ENCODE measurements at regions not wholly inside any gene's neighbourhood (a gene's known extent, or its start where the extent isn't known, plus 50 kb on each side); places are given as distances from the start of the nearest gene placed in this dataset.

DNA sequence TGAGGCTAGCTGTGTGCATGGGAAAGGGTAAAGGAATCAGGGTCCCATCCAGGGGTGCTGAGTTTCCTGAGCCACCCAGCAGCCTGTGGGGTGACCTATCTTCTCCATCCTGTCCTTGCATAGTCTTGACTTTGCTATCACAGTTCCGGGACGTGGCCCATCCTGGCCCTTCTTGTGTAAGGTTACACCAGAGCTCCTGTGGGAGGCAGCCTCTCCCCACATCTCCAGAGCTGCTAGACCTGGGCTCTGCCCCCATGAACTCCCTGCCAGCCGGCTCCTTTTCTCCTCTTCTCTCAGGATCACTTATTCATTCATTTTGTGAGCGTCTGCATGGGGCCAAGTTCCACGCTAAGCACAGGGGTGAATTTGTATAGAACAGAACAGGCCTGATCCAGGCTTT is 238.9 kb downstream of the TSHZ3 start:
- TF ChIP-seq LEF1 (IDR thresholded peaks at IDR 0.05; ENCODE audit: borderline replicate concordance) = no peak
- TF ChIP-seq L3MBTL2 (conservative IDR thresholded peaks at IDR 0.05) = no peak
- TF ChIP-seq HDGF (IDR thresholded peaks at IDR 0.05; ENCODE audit: borderline replicate concordance) = no peak
- TF ChIP-seq CTBP1 (IDR thresholded peaks at IDR 0.05; ENCODE audit: borderline replicate concordance) = no peak
- DNase-seq (ENCODE audit: extremely low spot score) = no peak

DNA sequence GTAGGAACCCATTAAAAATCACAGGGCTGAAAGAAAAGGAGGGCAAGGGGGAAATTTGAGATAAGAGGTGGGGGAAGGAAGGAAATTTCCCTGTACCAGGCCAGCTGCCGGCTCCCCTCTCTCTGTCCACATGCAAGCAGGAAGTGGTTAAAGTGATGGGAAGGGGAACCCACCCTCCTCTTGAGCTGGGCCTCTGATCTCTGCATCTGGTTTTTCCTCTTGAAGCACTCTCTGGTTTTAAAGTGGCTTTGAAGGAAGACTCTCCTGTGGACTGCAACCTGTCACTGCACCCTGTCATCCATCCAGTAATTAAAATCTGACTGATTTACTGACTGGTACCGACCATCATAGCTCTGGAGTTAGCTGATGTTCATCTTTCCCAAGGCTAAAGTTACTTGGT is 239.6 kb downstream of the TSHZ3 start:
- POLR2A ChIA-PET = no interaction called here
- DNase-seq (ENCODE audit: extremely low spot score) = no peak
- CTCF ChIA-PET = interaction anchor here (0.6 kb wide), 1 partner anchor 1115 kb away, joined by 3 read pairs; no protein-coding TSS in a partner anchor
- TF ChIP-seq, protein P1, sequence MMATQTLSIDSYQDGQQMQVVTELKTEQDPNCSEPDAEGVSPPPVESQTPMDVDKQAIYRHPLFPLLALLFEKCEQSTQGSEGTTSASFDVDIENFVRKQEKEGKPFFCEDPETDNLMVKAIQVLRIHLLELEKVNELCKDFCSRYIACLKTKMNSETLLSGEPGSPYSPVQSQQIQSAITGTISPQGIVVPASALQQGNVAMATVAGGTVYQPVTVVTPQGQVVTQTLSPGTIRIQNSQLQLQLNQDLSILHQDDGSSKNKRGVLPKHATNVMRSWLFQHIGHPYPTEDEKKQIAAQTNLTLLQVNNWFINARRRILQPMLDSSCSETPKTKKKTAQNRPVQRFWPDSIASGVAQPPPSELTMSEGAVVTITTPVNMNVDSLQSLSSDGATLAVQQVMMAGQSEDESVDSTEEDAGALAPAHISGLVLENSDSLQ (IDR thresholded peaks at IDR 0.05) = no peak
- TF ChIP-seq LEF1 (IDR thresholded peaks at IDR 0.05; ENCODE audit: borderline replicate concordance) = no peak
- TF ChIP-seq BHLHE40 (IDR thresholded peaks at IDR 0.05; ENCODE audit: borderline replicate concordance) = no peak
- no peak for TF ChIP-seq CTBP1 (IDR thresholded peaks at IDR 0.05; ENCODE audit: borderline replicate concordance)
- TF ChIP-seq L3MBTL2 (conservative IDR thresholded peaks at IDR 0.05) = no peak
- no peak for TF ChIP-seq ZNF384 (IDR thresholded peaks at IDR 0.05)
- no peak for TF ChIP-seq FOXK2 (IDR thresholded peaks at IDR 0.05)
- no peak for TF ChIP-seq FOXA1 (IDR thresholded peaks at IDR 0.05)
- TF ChIP-seq ARNT (IDR thresholded peaks at IDR 0.05) = no peak
- no peak for TF ChIP-seq ELF4 (IDR thresholded peaks at IDR 0.05)

More for the DNA sequence above, 238.9 kb downstream of the TSHZ3 start:
- ChIA-PET CTCF (no interaction called here), POLR2A (no interaction called here)

DNA sequence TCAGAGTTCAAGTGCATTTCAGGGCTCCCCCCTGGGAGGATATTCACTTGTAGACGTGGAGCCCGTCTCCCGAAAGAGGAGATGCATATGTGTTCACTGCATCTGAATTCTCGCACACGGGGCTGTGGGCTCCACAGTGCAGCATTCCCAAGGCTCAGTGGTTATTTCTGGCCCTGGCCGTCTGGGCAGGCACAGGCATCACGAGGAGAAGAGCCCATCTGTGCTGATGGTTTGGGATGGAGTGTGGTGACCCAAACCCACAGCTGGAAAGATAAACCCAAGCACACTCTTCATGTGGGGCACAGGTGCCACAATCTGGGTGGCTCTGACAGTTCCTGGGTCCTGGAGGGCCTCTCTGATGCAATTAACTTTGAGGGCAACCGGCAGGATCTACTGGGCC is 242.1 kb downstream of the TSHZ3 start:
- no peak for DNase-seq (ENCODE audit: extremely low spot score)
- POLR2A ChIA-PET = no interaction called here
- CTCF ChIA-PET = no interaction called here
- TF ChIP-seq LEF1 (IDR thresholded peaks at IDR 0.05; ENCODE audit: borderline replicate concordance) = no peak
- TF ChIP-seq HDGF (IDR thresholded peaks at IDR 0.05; ENCODE audit: borderline replicate concordance) = no peak
- TF ChIP-seq SUZ12 (IDR thresholded peaks at IDR 0.05) = no peak

DNA sequence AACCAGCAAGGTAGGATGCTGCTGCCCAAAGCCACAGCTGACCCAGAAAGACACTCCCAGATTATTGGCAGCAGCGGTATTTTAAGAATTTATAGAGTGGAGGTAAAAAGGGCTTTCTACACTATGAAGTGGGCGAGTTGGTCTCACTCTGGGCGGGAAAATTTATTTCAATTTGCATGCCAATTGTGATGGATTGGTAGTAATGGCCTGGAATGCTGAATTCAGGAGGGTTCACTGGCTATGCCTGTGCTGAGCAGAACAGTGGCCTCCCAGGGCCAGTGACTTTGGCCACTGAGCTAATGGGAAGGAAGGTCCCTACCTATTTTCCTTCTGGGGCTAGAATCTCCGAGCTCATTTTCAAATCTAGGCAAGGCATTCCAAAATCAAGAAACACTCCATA is 243.5 kb downstream of the TSHZ3 start:
- ChIA-PET POLR2A (no interaction called here), CTCF (no interaction called here)
- no peak for DNase-seq (ENCODE audit: extremely low spot score)
- TF ChIP-seq ZNF384 (IDR thresholded peaks at IDR 0.05) (no peak), CTBP1 (IDR thresholded peaks at IDR 0.05; ENCODE audit: borderline replicate concordance) (no peak)
- TF ChIP-seq, protein P1 (IDR thresholded peaks at IDR 0.05) = no peak

DNA sequence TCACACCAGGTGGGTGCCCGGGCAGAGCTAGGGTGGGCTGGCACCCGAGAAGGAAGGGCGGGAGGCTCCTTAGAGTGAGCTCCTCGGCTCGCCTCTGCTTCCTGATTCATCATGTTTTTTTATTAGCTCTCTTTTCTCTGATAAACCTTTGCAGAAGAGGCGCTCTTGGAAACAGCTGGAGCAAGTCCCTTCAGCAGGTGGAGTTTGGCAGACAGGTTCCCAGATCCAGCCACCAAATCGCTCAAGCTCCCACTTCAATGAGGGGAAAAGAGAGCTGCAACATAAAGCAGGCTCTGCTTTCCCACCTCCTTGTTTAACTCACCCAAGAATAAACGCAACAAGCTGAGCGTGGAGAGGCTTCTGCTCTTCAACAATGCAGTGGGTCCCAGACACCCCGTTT is 244.8 kb downstream of the TSHZ3 start:
- CTCF ChIA-PET = no interaction called here
- DNase-seq (ENCODE audit: extremely low spot score) = no peak
- TF ChIP-seq FOXK2 (IDR thresholded peaks at IDR 0.05) (no peak), L3MBTL2 (conservative IDR thresholded peaks at IDR 0.05) (no peak), ZNF384 (IDR thresholded peaks at IDR 0.05) (no peak), BHLHE40 (IDR thresholded peaks at IDR 0.05; ENCODE audit: borderline replicate concordance) (no peak), ARNT (IDR thresholded peaks at IDR 0.05) (no peak), HDGF (IDR thresholded peaks at IDR 0.05; ENCODE audit: borderline replicate concordance) (no peak)
- TF ChIP-seq, protein P1 (IDR thresholded peaks at IDR 0.05) = no peak
- POLR2A ChIA-PET = no interaction called here

DNA sequence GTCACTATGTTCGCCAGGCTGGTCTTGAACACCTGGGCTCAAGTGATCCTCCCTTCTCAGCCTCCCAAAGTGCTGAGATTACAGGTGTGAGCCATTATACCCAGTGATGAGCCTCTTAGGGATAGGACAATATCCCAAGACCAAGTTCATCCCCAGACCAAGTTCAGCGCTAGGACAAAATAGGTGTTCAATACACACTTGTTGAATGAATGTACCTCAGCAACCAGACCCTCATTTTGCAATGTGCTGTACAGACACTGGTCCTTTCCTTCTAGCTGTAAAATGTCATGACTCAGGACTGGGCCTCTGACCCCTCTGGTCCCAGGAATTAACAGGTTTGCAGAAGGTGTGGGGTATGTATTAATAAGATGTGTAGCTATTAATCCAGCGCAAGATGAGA is 246.0 kb downstream of the TSHZ3 start:
- DNase-seq (ENCODE audit: extremely low spot score) = no peak
- ChIA-PET CTCF (no interaction called here), POLR2A (no interaction called here)
- no peak for TF ChIP-seq FOXA1 (IDR thresholded peaks at IDR 0.05)
- no peak for TF ChIP-seq FOXK2 (IDR thresholded peaks at IDR 0.05)
- TF ChIP-seq FOXM1 (IDR thresholded peaks at IDR 0.05; ENCODE audit: borderline replicate concordance) = no peak
- TF ChIP-seq ARNT (IDR thresholded peaks at IDR 0.05) = no peak
- no peak for TF ChIP-seq HDGF (IDR thresholded peaks at IDR 0.05; ENCODE audit: borderline replicate concordance)
- no peak for TF ChIP-seq LEF1 (IDR thresholded peaks at IDR 0.05; ENCODE audit: borderline replicate concordance)
- TF ChIP-seq CTBP1 (IDR thresholded peaks at IDR 0.05; ENCODE audit: borderline replicate concordance) = no peak
- no peak for TF ChIP-seq SUZ12 (IDR thresholded peaks at IDR 0.05)
- TF ChIP-seq NFRKB (IDR thresholded peaks at IDR 0.05) = no peak
- TF ChIP-seq BHLHE40 (IDR thresholded peaks at IDR 0.05; ENCODE audit: borderline replicate concordance) = no peak
- no peak for TF ChIP-seq ELF4 (IDR thresholded peaks at IDR 0.05)
- TF ChIP-seq SP1 (IDR thresholded peaks at IDR 0.05) = no peak
- TF ChIP-seq L3MBTL2 (conservative IDR thresholded peaks at IDR 0.05) = no peak
- no peak for TF ChIP-seq TARDBP (IDR thresholded peaks at IDR 0.05)
- TF ChIP-seq, protein P1 (IDR thresholded peaks at IDR 0.05) = no peak

DNA sequence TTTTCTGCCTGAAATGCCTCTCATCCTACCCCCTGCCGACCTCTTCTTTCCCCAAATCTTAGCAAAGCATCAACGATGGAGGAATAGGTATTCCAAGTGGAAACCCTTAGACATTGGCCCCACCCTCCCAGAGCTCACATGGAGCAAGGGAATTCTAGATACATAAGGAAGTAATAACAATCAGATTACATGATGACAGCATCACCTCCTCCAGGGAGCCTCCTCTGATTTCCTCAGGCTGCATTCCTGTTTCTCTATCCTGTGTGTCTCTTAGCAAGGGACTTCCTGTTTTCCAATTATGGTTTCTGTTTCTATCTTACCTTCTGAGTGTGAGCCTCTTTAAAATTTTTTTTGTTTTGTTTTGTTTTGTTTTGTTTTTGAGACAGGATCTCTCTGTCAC is 246.6 kb downstream of the TSHZ3 start:
- ChIA-PET CTCF (no interaction called here), POLR2A (no interaction called here)
- no peak for DNase-seq (ENCODE audit: extremely low spot score)
- TF ChIP-seq TARDBP (IDR thresholded peaks at IDR 0.05) = no peak
- TF ChIP-seq NFRKB (IDR thresholded peaks at IDR 0.05) = no peak
- TF ChIP-seq SUZ12 (IDR thresholded peaks at IDR 0.05) = no peak
- TF ChIP-seq ZNF384 (IDR thresholded peaks at IDR 0.05) = no peak
- no peak for TF ChIP-seq SP1 (IDR thresholded peaks at IDR 0.05)
- TF ChIP-seq CTBP1 (IDR thresholded peaks at IDR 0.05; ENCODE audit: borderline replicate concordance) = no peak
- TF ChIP-seq FOXA1 (IDR thresholded peaks at IDR 0.05) = no peak
- TF ChIP-seq LEF1 (IDR thresholded peaks at IDR 0.05; ENCODE audit: borderline replicate concordance) = no peak

Measured in HEK293T (cell line).